Jurkat, Clone E6-1 (cell line): ENCODE measurements at regions not wholly inside any gene's neighbourhood (a gene's known extent, or its start where the extent isn't known, plus 50 kb on each side); places are given as distances from the start of the nearest gene placed in this dataset.

Source experiments
- DNase-seq: peaks from one replicate; pipeline ENCODE4 v3.0.0-alpha.2; 2011; ENCODE audit warnings: low read depth, low spot score
- H3K4me3 ChIP-seq: 2 replicates; pipeline ENCODE4 v1.5.1; 2011; ENCODE audit warnings: mild to moderate bottlenecking, low read length, control low read depth, moderate library complexity

DNA sequence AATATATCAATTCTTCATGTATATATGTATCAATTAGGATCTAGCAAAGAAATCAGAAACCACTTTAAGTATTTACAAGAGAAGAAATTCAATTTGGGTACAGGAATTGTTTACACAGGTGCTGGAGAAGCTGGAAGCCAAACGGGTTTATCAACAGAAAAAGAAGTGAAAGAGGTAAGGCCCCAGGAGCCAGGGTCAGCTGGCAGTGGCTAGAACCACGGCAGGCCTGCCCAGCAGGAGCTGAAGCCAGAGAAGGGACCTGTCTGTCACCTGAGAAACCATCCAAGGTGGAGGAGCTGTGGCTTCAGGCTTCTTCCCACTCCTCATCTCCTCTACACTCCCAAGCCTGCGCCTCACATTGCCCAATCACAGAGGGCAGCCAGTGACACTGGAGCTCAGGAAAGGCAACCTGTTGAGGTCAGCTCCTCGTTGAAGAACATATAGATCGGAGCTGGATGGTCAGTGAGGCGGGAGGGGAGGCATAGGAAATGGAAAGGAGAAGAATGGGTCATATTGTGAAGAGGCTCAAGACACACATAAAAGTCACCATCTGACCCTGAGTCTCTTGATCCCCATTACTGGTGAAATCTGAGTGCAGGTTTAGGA is 182.6 kb downstream of the REEP3 start:
- DNase-seq, result no peak

DNA sequence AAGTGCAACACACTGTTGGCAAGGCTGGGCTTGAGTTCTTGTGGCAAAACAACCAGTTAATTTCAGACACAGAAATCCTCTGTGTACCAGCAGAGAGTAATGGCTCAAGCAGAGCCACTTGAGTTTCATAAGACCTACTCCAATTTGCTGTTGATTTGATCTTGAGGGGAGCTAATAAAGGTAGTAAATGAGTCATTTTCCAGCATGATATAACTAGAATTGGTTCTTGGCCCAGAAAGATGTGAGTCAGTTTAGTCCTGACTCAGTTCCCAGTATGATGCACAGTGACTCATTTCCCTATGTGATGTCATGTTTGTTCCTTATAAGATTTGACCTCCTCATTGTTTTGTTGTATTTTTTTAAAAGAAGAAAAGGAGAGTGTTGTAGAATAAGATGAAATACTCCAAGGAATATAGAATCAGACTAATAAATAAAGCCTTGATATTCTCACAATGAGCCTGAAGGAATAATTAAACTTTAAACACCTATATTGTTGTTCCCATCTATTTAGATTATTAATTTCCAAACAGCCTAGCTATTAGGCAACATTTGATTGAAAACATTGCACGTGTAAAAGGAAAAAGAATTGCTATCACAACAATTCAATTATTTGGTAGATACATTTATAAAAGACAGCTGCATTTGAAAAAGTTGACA is 186.2 kb downstream of the REEP3 start:
- no peak for DNase-seq
- no peak overlapping the region for H3K4me3 ChIP-seq

More for the DNA sequence above, 182.6 kb downstream of the REEP3 start:
- no peak overlapping the region for H3K4me3 ChIP-seq

DNA sequence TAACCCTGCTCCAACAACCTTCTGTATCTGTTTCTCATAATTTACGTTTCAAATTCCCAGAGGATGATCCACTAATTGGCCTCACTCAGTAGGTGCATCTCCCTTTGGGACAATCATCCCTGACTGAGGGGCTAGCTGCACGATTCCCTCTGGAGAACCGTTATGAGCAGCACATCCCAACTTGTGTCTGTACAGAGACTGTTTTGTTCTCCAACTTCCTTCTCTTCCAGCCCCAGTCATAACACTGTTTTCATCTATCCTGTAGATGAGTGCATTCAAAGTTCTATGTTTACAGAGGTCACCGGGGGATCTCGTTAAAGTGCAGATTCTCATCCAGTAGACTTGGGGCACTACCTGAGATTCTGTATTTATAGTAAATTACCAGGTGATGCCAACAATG is 187.2 kb downstream of the REEP3 start:
- no peak overlapping the region for H3K4me3 ChIP-seq
- DNase-seq, result no peak

DNA sequence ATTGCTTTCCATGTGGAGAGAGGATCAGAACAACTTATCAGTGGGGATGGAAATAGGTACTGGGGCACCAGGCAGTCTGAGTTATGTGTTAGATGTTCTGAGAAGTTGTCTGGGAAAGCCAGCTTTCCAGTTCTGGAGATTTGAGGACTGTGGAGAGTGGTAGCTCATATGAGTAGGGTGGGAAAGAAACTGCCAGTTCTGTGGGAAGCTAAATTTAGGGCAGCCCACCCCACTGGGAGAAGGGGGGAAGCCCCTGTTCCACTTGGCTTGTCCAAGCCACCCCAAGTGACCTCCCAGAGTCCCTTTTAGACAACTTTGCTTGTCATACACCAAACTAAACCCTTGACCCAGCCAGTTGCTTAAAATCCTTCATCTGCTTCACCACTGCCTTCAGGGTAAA is 189.5 kb downstream of the REEP3 start:
- no peak for DNase-seq
- H3K4me3 ChIP-seq, result no peak overlapping the region

DNA sequence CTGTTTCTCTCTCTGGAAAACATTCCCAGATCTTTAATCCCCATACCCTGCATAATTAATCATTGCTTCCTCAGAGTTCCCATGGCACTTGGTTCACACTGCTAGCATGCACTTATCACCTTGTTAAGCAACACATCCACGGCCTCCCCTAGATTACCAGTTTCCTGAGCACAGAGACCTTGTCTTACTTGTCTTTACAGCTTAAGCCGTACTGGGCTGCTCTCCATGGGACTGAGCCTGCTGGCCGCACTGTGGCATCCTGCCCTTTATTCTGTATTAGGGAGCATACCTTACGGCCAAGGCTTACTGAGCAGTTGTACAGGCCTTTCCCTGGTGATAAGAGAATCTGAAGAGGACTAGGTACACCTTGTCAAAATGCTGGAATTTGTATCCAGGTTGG is 190.2 kb downstream of the REEP3 start:
- no peak overlapping the region for H3K4me3 ChIP-seq
- DNase-seq, result no peak

DNA sequence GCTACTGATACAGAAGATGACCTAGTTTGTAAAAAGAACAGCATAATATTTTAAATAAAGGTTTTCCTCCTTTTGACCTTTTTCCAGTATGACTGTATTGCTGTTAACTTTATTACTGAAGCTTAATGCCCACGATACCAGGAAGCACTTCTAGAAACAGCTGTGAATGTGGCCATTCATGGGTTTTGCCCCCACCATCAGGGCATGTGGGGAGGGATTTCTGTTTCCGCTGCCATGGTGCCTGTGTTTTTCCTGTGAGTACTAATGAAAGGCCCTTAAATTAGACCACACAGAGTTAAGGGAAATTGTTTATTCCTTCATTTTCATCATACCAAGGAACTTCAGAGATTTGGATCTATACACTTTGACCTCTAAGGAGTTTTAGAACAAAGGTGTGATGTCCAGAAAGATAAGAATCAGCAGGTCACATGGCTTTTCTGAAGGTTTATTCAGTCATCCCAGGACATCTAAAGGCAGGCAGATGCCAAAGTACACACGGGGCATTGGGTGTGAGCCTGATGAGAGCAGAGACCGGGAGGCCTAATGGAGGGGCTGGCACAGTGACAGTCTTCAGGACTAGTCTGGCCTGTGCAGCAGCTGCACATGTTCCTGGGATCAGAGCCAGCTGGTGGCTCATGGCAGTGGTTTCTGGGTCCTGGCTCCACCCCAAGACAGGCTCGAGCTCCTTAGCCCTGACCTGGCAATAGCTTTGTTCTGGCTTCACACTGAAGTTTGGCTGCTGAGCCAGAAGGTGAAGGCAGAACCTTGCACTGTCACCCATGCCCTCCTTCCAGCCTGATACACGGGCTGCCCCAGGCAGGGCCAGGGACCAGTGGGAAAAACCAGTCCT is 190.9 kb downstream of the REEP3 start:
- DNase-seq, result no peak
- no peak overlapping the region for H3K4me3 ChIP-seq

DNA sequence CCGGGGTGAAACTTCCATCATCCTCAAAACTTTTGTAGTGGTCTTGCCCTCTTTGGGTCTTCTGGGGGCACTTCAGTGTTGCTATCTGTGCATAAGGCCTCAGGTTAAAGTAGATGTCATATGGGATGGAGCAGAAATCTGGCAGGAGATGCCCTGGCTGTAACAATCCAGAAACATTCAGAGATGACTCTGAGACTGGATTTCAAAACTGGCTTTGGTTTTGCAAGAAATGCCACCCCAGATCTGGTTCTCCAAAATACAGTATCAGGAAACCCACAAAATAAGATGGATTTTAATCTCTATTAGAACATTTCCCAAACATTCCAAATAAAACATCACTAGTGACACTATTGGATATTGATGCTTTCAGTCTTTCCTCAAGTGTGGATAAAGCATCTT is 191.5 kb downstream of the REEP3 start:
- H3K4me3 ChIP-seq, result no peak overlapping the region
- no peak for DNase-seq

DNA sequence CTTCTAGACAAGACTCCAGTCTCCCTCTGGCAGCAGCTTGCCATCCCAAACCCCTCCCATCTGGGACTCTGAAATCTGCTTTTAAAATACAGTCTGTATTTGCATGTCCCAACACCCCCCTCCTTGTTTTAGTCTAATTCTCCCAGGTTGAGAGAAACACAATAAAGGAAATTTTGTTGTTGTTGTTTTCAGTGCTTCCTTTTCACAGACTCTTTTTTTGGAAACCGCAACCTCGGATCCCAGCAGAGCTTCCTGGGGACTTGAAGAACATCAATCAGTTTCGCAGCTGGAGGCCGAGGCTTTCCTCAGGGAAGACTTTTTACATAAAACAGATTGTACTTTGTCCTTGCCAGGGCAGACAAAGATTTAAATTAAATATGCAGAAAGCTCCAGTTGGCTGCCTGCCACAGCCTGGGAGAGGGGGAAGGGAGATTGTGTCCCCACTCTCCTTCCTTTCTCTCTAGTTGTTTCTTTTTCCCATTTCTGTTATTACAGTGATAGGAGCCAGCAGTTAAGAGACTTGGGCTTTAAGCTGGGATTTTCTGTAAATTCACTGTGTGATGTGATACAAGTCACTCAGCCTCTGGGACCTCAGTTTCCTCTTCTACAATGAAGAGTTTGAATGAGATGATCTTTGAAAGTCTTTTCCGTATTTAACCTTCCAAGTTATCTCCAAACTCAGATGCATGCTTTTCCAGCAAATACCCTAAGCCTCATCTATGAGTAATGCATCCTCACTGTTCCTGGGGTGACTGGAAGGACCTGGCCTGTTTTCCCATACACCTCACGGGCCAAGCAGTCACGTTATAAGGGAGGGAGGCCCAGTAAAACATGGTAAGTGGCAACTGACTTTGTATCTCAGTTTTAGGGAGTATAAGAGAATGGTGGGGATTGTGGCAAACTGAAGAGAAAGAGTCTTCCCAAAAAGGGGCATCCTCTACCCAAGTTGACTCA is 192.3 kb downstream of the REEP3 start:
- no peak overlapping the region for H3K4me3 ChIP-seq
- DNase-seq, result no peak

DNA sequence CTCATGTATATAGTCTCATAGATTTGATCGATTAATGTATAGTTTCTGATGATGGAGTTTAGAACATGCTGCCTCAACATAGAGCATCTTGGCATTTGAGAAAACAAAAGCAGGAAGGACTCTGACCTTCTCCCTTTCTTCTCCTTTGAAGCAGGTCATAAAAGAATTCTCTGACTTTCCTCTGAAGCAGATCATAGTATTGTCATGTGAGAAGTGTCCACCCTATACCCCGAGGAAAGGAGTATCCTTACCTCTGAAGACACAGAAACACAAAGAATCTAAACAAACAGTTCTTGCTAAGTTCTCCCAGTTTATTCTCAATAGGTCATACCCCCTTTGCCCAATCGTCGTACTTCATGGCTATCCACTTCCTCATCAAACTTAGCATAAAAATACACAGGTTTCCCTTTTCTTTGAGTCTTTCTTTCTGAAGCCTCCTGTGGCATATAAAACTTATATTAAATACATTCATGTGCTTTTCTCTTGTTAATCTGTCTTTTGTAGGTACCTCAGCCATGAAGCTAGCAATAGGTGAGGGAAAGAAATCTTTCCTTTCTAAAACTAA is 194.9 kb downstream of the REEP3 start:
- DNase-seq, result no peak
- no peak overlapping the region for H3K4me3 ChIP-seq

DNA sequence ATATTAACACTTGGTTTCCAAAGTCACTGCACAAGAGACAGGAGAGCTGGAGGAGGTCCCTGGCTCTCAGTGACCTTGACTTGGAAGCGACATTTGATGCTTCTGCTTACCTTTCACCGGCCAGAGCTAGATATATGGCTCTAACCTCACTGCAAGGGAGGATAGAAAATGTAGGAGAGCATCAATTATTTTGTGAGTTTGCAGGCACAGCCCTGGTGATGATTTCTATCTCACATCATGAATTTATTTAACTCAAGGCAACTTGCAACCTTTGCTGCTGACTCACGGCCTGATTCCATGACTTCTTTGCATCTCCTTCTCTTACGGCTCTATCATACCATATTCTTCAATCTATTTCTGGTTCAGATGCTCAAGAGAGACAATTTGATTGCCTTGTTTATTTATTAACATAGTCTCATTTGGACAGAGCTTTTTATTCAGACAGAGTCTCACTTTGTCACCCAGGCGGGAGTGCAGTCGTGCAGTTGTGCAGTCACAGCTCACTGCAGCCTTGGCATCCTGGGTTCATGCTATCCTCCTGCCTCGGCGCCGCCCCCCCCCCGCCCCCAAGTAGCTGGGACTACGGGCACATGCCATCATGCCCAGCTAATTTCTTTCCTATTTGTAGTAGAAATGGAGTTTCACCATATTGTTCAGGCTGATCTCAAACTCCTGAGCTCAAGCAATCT is 196.0 kb downstream of the REEP3 start:
- H3K4me3 ChIP-seq, result no peak overlapping the region
- DNase-seq, result no peak

DNA sequence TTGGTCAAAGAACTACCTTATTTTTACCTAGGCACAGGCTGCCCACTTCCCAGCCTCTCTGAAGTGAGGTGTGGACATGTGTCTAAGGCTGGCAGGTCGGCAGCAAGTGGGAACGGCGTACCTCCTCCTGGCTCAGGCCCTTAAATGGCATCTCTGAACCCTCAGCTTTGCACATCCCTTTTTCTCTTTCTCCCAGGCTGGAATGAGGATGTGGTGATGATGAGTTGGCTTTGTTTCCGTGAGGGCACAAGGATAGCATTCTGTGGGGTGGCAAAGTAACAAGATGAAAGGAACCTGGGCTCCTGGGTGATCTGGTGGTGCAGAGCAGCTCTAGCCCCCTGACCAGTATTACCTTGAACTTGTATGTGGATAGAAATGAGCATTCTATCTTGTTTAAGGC is 196.8 kb downstream of the REEP3 start:
- DNase-seq, result no peak
- no peak overlapping the region for H3K4me3 ChIP-seq

DNA sequence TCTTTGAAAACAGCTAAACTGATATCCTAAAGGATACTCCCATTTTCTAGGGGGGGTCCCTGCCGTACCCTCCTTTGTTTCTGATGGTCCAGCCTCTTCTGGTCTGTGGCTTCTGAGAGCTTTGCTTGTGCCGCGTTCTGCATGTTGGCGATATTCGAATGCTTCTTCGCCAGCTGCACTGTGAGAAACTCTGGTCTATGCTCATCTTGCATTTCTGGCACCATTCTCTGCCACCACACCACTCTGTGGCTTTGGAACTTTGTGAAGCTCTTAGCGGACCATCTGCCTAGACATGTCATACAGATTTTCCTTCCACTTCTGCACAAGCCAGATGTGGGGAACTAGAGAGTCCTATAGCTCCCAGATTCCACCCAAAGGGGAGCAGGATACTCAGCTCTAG is 197.2 kb downstream of the REEP3 start:
- H3K4me3 ChIP-seq, result no peak overlapping the region
- DNase-seq, result no peak

DNA sequence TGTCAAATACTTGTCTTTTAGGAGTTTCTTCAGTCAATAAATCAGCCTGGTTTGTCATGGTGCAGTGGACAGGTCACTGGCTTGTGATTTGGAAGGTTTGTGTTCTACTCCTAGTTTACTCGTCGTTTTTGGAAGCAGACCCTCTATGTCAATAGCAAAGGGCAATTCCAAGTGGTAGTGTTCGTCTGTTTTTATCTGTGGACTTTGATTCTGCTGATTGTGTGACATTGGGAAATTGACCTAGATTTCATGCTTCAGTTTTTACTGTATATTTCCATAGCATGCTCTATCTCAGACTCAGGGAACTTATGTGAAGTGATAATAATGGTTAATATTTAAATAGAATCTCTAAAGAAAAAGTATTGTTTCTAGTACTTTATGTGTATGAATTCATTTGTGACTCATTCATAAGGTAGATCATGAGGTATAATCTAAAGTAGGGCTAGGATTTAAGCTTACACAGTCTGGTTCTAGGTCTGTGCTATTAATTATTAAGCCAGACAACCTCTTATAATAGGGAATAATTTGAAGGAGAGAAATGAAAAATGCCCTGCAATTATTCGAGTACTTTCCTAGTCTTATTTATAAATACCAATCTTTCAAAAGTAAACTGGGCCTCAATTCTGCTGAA is 198.1 kb downstream of the REEP3 start:
- H3K4me3 ChIP-seq, result no peak overlapping the region

DNA sequence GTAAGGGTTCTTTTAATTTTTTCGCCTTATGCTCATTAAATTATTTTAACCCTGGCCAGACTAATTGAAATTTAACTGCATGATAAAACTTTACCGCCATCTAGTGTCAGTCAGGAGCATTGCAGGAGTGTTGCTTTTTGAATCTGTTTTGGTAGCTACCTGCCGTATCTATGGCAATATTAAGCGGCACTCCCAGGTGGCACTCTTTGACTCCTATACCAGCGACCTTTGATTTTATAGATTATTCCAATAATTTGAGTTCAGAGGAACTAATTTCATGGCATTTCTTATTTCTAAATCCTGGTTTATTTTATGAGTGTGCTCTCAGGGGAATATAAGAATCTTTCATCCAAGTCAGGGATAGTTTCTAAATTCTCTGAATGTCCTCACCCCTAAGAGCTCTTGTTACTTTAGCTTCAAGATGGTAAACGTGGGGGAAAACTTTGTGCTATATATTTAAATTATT is 198.9 kb downstream of the REEP3 start:
- no peak overlapping the region for H3K4me3 ChIP-seq
- peak; percentile 55 for DNase-seq

More for the DNA sequence above, 198.1 kb downstream of the REEP3 start:
- DNase-seq, result no peak

DNA sequence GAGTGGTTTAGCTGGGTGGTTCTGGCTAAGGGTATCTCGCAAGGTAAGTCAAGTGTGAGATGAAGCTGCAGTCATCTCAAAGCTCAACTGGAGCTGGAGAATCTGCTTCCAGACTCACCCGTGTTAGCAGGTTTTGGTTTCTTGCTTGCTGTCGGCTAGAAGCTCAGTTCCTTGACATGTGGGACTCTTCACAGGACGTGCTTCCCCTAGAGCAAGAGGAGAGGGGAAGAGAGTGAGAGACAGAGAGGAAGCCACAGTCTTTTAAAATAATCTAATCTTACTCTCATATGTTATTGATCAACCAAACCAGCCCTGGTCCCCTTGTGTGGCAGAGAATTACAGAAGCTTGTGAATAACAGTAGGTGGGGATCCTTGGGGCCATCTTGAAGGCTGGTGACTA is 199.5 kb downstream of the REEP3 start:
- H3K4me3 ChIP-seq, result no peak overlapping the region
- no peak for DNase-seq

DNA sequence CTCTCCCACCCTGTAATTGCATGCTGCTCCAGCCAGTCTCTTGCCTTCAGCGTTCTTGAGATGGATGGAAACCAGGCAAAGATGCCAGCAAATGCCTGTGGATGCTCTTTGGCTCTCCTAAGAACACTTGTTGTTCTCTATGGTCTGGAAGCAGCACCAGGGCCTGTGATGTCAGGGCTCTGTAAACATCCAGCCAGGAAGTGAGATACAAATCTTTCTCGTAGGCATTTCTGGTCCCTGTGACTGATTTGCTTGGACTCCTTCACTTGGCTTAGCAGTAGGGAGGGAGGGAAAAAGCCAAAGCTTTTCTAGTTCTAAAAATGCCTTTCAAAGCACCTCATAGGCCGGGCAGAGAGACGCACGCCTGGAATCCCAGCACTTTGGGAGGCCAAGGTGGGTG is 201.3 kb downstream of the REEP3 start:
- no peak for DNase-seq
- H3K4me3 ChIP-seq, result no peak overlapping the region

DNA sequence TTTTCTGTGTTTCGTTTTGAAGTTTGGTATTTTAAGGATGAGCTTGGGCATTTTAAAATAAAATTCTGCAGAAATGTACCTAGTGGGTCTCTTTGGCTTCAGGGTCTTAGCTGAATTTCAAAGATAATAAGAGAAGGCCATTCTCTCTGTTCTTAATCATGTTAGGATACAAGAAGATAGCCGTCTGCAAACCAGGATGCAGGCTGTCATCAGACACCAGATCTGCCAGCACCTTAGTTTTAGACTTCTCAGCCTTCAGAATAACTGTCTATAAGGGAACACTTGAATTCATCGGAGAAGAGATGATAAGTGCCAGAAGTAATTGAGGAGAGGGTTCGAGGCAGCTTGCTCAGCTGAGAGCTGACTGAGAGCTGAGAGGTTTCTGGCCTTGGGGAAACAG is 202.1 kb downstream of the REEP3 start:
- H3K4me3 ChIP-seq, result no peak overlapping the region
- no peak for DNase-seq

DNA sequence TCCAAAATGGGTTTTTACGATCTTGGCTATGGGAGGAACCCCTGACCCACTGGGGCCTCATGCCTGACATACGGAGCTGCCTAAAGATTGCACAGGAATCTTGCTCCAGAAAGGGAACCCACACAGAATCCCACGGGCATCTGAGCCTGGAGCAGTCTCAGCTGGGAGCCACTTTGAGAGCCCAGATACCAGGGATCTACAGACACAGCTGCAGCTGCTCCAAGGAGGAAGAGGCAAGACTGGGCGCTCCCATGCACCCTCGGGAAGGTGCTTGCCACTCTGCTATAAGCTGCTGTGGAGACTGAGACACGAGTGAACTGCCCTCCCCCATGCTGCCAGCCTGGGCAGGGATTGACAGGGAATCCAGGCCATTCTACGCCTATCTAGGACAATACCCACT is 202.5 kb downstream of the REEP3 start:
- H3K4me3 ChIP-seq, result no peak overlapping the region
- DNase-seq, result no peak
